Upper lobe of left lung (tissue), 6 donors: ENCODE measurements at regions not wholly inside any gene's neighbourhood (a gene's known extent, or its start where the extent isn't known, plus 50 kb on each side); places are given as distances from the start of the nearest gene placed in this dataset.
A peak's percentile ranks its signal among the peaks of the same experiment; 100 is the strongest.
"Not testable (repeated sequence)": the region's sequence is repeated elsewhere in the genome, so short reads cannot be mapped to it uniquely, and the experiment has no call there.

Experiments used
- ATAC-seq, 2 donors: fragments of 200-7000 bp; cut with Tn5 transposase; one replicate each; pipeline ENCODE4 v1.9.1; 2022; ENCODE audit warnings: mild to moderate bottlenecking in 2 of 2, moderate library complexity in 2 of 2; ENCODE audit not compliant: low FRiP score in 2 of 2
- DNase-seq, 2 donors: peaks; one replicate each; pipeline ENCODE4 v3.0.0-alpha.2; 2019 to 2020
- H3K27ac ChIP-seq, 4 donors: fragments of 200-600 bp; sonication (generic); one replicate each; pipeline ENCODE4 v1.5.1; 2016 to 2019
- H3K27me3 ChIP-seq, 4 donors: fragments of 200-600 bp; sonication (generic); one replicate each; pipeline ENCODE4 v1.5.1; 2017 to 2019
- H3K36me3 ChIP-seq, 4 donors: fragments of 200-600 bp; sonication (generic); one replicate each; pipeline ENCODE4 v1.5.1; 2016 to 2019
- H3K4me1 ChIP-seq, 4 donors: fragments of 200-600 bp; sonication (generic); one replicate each; pipeline ENCODE4 v1.5.1; 2018 to 2019
- H3K4me3 ChIP-seq, 4 donors: fragments of 200-600 bp; sonication (generic); one replicate each; pipeline ENCODE4 v1.5.1; 2017 to 2019; ENCODE audit warnings: mild to moderate bottlenecking in 2 of 4, moderate library complexity in 1 of 4
- H3K9me3 ChIP-seq, 4 donors: fragments of 200-600 bp; sonication (generic); one replicate each; pipeline ENCODE4 v1.5.1; 2018 to 2019
- CTCF ChIP-seq, 6 experiments: fragments of 450-650 bp in 4 of 6; fragments of 200-600 bp in 2 of 6; sonication (generic) in 2 of 6; IDR thresholded peaks; one replicate each; pipeline ENCODE4 v1.5.1; 2016 to 2019; ENCODE audit warnings: antibody characterized with exemption in 6 of 6
- EP300 ChIP-seq, 4 donors: sonication (generic); formaldehyde crosslinking; IDR thresholded peaks; one replicate each; pipeline ENCODE4 v1.5.1; 2017; ENCODE audit warnings: antibody characterized with exemption in 4 of 4, control low read depth in 2 of 4
- POLR2A ChIP-seq, 4 donors: fragments of 450-650 bp; IDR thresholded peaks; one replicate each; pipeline ENCODE4 v1.5.1; 2016 to 2017; ENCODE audit warnings: antibody characterized with exemption in 4 of 4, mild to moderate bottlenecking in 2 of 4
- POLR2AphosphoS5 ChIP-seq, 2 donors: sonication (generic); formaldehyde crosslinking; IDR thresholded peaks; one replicate each; pipeline ENCODE4 v1.5.1; 2017; ENCODE audit warnings: antibody characterized with exemption in 2 of 2
- WGBS, 2 donors: methylation state at CpG; one replicate each; pipeline ENCODE4 v1.1.5; 2017 to 2018; 5-methylcytosine and 5-hydroxymethylcytosine counted together
- donor health status: DM: no; HTN: no; CAD: no; lungs with moderate emphysema.
- donor health status: DM: no; HTN: yes; CAD: no; lungs with severe emphysema.

DNA sequence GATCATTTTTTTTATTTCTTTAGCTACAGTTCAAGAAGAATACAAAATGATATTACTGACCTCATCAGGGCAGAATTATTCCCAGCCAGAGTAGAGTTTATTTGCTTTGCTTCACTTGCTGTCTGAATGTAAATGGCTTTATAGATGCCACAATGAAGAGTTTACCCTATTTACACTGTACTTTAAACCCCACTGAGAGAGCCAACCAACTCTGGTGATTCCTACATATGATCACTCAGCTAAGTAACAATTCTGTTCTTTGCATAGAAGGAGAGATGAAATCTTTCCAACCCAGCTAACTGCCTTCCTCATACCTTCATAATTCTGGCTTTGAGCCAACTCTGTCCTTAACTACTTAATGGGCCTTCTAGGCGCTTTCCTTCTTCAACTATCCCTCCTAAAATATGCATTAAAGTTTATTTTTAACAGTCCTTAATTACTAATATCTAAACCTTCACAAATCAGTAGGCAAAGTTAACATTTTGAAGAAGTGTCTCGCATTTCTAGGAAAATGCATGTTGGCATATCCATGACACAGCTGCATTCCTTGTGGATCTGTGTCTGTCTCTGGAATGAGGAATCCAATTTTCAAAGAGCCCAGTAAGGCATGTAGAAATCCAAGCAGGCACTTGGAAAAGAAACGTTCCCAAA lies 284.8 kb upstream of the GRAMD2B start:
- Histone ChIP-seq H3K36me3 (no peaks in the 10 kb centered on the region), H3K4me3 (no peak overlapping the region), H3K9me3 (no peaks in the 10 kb centered on the region), H3K27me3 (no peaks in the 10 kb centered on the region), H3K4me1 (no peaks in the 10 kb centered on the region), H3K27ac (no peak overlapping the region)
- DNase-seq, result no peak
- ATAC-seq, result no peak
- 52 to 59% methylated on average over 3 of the region's 3 CpGs for WGBS, 2 donors
- TF ChIP-seq CTCF (IDR thresholded peaks at IDR 0.05) (no peak), POLR2AphosphoS5 (IDR thresholded peaks at IDR 0.05) (no peak), POLR2A (IDR thresholded peaks at IDR 0.05) (no peak), EP300 (IDR thresholded peaks at IDR 0.05) (no peak)

DNA sequence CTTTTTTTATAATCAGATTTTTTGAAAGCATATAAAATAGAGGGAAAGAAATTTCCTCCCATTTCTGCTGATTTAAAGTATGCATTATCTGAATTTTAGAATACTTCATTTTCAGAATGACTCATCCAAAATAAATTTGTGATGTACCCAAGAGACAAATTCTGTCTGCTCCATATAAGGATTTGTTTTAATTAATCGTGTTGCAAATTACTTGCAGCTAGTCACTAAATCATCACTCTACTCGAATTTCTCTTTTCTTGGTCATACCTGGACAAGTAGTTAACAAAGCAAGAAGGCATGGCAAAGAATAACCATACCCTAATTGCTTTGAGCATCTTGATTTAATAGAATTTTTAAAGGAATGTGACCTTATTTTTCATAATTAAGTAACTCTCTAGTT lies 284.1 kb upstream of the GRAMD2B start:
- H3K27ac ChIP-seq, result no peak overlapping the region
- H3K36me3 ChIP-seq, result no peaks in the 10 kb centered on the region
- H3K27me3 ChIP-seq, result no peaks in the 10 kb centered on the region
- H3K4me3 ChIP-seq, result no peak overlapping the region
- H3K9me3 ChIP-seq, result no peaks in the 10 kb centered on the region
- TF ChIP-seq EP300 (IDR thresholded peaks at IDR 0.05) (no peak), POLR2AphosphoS5 (IDR thresholded peaks at IDR 0.05) (no peak), CTCF (IDR thresholded peaks at IDR 0.05) (no peak), POLR2A (IDR thresholded peaks at IDR 0.05) (no peak)
- DNase-seq, result no peak
- 69 to 85% methylated on average over 2 of the region's 2 CpGs for WGBS, 2 donors
- ATAC-seq, result no peak
- H3K4me1 ChIP-seq, result no peaks in the 10 kb centered on the region

- Histone ChIP-seq H3K9me3 (no peaks in the 10 kb centered on the region), H3K4me1 (no peaks in the 10 kb centered on the region), H3K36me3 (no peaks in the 10 kb centered on the region), H3K4me3 (no peak overlapping the region), H3K27ac (no peak overlapping the region), H3K27me3 (no peaks in the 10 kb centered on the region)
- 47 to 52% methylated on average over 5 of the region's 5 CpGs for WGBS, 2 donors
- no peak for TF ChIP-seq EP300 (IDR thresholded peaks at IDR 0.05)
- no peak for TF ChIP-seq POLR2A (IDR thresholded peaks at IDR 0.05)
- TF ChIP-seq CTCF (IDR thresholded peaks at IDR 0.05), result no peak
- no peak for TF ChIP-seq POLR2AphosphoS5 (IDR thresholded peaks at IDR 0.05)
- DNase-seq (no peak), ATAC-seq (no peak)
Measured at GRCh38 chr5:126139773-126140172, 283.4 kb upstream of the GRAMD2B start.

DNA sequence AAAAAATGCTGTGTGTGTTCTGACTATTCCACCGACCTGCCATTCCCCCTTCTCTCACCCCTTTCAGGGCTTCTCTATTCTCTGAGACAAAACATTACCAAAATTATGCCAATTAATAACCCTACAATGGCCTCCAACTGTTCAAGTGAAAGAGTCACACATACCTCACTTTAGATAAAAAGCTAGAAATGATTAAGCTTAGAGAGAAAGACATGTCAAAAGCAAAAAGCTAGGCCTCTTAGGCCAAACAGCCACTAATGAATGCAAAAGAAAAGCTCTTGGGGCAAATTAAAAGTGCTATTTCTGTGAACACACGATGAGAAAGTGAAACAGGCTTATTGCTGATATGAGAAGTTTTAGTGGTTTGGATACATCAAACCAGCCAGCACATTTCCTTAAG lies 279.6 kb upstream of the GRAMD2B start:
- DNase-seq, result no peak
- Histone ChIP-seq H3K4me1 (no peaks in the 10 kb centered on the region), H3K27ac (no peak overlapping the region), H3K36me3 (no peaks in the 10 kb centered on the region), H3K27me3 (no peaks in the 10 kb centered on the region), H3K4me3 (no peak overlapping the region), H3K9me3 (no peaks in the 10 kb centered on the region)
- WGBS, 2 donors, result 74 to 82% methylated on average over 2 of the region's 2 CpGs
- no peak for ATAC-seq
- no peak for TF ChIP-seq POLR2AphosphoS5 (IDR thresholded peaks at IDR 0.05)
- TF ChIP-seq POLR2A (IDR thresholded peaks at IDR 0.05), result no peak
- TF ChIP-seq EP300 (IDR thresholded peaks at IDR 0.05), result no peak
- no peak for TF ChIP-seq CTCF (IDR thresholded peaks at IDR 0.05)

- not testable (repeated sequence) for H3K36me3 ChIP-seq, H3K27ac ChIP-seq, H3K9me3 ChIP-seq, H3K27me3 ChIP-seq, H3K4me1 ChIP-seq, DNase-seq, ATAC-seq, H3K4me3 ChIP-seq
- WGBS, 2 donors, result 96 to 98% methylated on average over 3 of the region's 3 CpGs
Measured at GRCh38 chr5:126150319-126150718, 272.9 kb upstream of the GRAMD2B start.

GRCh38 chr5:126155298-126155697 lies 267.9 kb upstream of the GRAMD2B start:
- H3K9me3 ChIP-seq, result peaks cover 0 to 15% (median 5%) of the 10 kb centered on the region in 4 donors
- ATAC-seq, H3K27ac ChIP-seq, H3K27me3 ChIP-seq, H3K4me1 ChIP-seq, H3K36me3 ChIP-seq, H3K4me3 ChIP-seq: not testable (repeated sequence)
- peak in 1 of 2 donors; percentile 55 for DNase-seq
- WGBS, 2 donors, result 92 to 95% methylated on average over 10 to 12 of the region's 12 CpGs
